ENCODE measurements at regions not wholly inside any gene's neighbourhood (a gene's known extent, or its start where the extent isn't known, plus 50 kb on each side); places are given as distances from the start of the nearest gene placed in this dataset.

DNA sequence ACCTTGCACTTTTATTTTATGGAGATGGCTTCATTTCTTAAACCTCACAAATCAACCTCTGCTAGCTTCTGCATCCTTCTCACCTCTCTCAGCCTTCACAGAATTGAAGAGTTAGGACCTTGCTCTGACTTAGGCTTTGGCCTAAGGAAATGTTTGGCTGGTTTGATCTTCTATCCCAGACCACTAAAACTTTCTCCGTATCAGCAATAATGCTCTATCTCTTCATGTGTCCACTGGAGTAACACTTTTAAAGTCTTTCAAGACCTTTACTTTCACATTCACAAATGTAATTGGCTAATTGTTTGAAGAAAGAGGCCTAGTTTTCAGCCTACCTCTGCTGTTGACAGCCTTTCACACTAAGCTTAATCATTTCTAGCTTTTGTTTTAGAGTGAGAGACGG, 212.9 kb downstream of the TTLL2 start:
- H3K4me3 ChIP-seq (ENCODE audit: low read length), result no peak overlapping the region
- no peaks in the 10 kb centered on the region for H3K36me3 ChIP-seq (ENCODE audit: insufficient read depth, low read length)
- no peak overlapping the region for H3K27ac ChIP-seq (ENCODE audit: low read depth, low read length)
- WGBS, result 89% methylated on average over 2 of the region's 2 CpGs
- H3K9me3 ChIP-seq (ENCODE audit: insufficient read depth, low read depth, low read length), result peaks cover 18% of the 10 kb centered on the region
- H3K27me3 ChIP-seq (ENCODE audit: insufficient read depth, low read length), result no peaks in the 10 kb centered on the region
- no peak overlapping the region for H3K9ac ChIP-seq (ENCODE audit: low read depth, low read length)
- no peaks in the 10 kb centered on the region for H3K4me1 ChIP-seq (ENCODE audit: insufficient read depth, low read length)

DNA sequence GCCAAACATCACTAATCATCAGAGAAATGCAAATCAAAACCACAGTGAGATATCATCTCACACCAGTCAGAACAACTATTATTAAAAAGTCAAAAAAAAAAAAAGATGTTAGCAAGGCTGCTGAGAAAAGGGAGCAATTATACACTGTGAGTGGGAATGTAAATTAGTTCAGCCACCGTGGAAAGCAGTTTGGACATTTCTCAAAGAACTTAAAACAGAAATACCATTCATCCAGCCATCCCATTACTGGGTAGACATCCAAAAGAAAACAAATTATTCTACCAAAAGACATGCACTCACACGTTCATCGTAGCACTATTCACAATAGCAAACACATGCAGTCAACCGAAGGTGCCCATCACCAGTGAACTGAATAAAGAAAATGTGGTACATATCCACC, 213.9 kb downstream of the TTLL2 start:
- Histone ChIP-seq H3K9me3 (ENCODE audit: insufficient read depth, low read depth, low read length) (peaks cover 18% of the 10 kb centered on the region), H3K4me1 (ENCODE audit: insufficient read depth, low read length) (no peaks in the 10 kb centered on the region), H3K9ac (ENCODE audit: low read depth, low read length) (no peak overlapping the region), H3K36me3 (ENCODE audit: insufficient read depth, low read length) (no peaks in the 10 kb centered on the region), H3K4me3 (ENCODE audit: low read length) (no peak overlapping the region), H3K27ac (ENCODE audit: low read depth, low read length) (no peak overlapping the region), H3K27me3 (ENCODE audit: insufficient read depth, low read length) (no peaks in the 10 kb centered on the region)
- 91% methylated on average over 3 of the region's 4 CpGs for WGBS

DNA sequence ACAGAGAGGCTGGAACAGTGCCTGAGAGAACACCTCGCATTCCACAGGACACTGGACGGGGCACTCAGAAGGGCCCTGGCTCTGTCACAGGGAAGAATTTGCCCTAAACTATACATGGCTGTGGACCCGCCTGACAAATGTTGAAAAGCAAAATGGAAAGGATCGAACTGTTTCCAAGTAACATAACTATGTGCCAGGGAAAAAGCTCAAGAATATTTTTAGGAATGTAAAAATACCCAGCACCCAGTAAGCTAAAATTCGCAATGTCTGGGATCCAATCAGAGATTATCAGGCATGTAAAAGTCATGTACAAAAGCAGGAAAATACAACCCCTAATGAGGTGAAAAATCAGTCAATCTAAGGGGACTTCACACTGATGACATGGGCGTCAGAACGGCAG, 215.9 kb downstream of the TTLL2 start:
- H3K27me3 ChIP-seq (ENCODE audit: insufficient read depth, low read length), result no peaks in the 10 kb centered on the region
- 79% methylated on average over 7 of the region's 7 CpGs for WGBS
- H3K9ac ChIP-seq (ENCODE audit: low read depth, low read length), result no peak overlapping the region
- no peak overlapping the region for H3K27ac ChIP-seq (ENCODE audit: low read depth, low read length)
- H3K36me3 ChIP-seq (ENCODE audit: insufficient read depth, low read length), result no peaks in the 10 kb centered on the region
- no peaks in the 10 kb centered on the region for H3K4me1 ChIP-seq (ENCODE audit: insufficient read depth, low read length)
- H3K9me3 ChIP-seq (ENCODE audit: insufficient read depth, low read depth, low read length), result peaks cover 13% of the 10 kb centered on the region
- no peak overlapping the region for H3K4me3 ChIP-seq (ENCODE audit: low read length)

DNA sequence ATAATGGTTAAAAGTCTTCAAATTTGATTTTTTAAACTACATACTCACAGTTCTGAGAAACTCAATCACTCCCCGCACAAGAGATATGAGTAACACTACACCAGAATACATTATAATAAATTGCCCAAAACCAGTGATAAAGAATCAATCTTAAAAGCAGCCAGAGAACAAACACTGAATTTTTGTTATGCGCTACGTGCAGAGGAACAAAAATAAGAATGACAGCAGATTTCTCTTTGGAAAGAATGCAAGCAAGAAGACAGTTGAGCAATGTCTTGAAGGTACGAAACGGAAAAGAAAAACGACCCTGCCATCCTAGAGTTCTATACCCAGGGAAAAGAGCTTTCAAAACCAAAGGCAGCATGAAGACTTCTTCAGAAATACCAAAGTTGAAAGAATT, 216.7 kb downstream of the TTLL2 start:
- WGBS, result 94% methylated on average over 6 of the region's 6 CpGs
- Histone ChIP-seq H3K4me3 (ENCODE audit: low read length) (no peak overlapping the region), H3K9ac (ENCODE audit: low read depth, low read length) (no peak overlapping the region), H3K27me3 (ENCODE audit: insufficient read depth, low read length) (no peaks in the 10 kb centered on the region), H3K36me3 (ENCODE audit: insufficient read depth, low read length) (no peaks in the 10 kb centered on the region), H3K4me1 (ENCODE audit: insufficient read depth, low read length) (no peaks in the 10 kb centered on the region), H3K9me3 (ENCODE audit: insufficient read depth, low read depth, low read length) (peaks cover 12% of the 10 kb centered on the region), H3K27ac (ENCODE audit: low read depth, low read length) (no peak overlapping the region)

DNA sequence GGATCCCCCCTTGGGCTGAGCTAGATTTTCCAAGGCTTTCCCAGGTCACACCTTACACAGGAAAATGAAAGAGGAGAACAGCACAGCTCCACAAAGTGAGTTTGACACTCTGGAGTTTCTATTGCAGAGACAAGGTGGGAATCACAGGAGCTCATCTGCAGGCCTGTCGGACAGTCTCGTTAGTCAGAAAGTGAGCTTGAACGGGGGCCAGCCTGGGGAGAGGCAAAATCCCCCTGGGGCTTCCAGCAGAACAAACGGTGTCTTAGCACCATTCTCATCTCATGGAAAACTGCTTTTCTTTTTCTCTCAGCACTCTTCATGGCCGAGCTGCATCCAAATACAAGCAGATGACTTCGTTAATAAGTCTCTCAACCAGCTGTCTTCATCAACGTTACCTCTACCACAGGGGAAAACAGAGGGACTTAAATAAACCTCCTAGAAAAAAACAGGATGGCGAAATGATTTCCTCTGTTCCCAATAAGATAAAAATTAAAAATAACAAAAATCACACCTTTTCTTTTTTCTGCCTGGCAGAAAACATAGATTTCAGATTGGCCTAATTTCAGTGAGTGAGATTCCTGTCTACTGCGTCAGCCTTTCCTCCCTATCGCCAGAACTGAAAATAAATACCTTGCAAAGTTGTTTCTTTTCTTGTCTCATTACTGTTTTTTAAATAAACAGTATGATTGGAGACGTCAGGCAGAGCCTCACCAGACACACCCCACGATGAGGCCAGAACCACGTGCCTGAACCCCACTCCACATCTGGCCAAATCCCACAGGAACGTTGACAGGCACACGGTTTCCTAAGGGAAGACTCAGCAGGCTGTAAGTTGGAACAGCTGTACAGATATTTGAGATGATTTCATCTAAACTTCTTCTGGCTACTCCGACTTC, 219.0 kb downstream of the TTLL2 start:
- Histone ChIP-seq H3K27ac (ENCODE audit: low read depth, low read length) (no peak overlapping the region), H3K27me3 (ENCODE audit: insufficient read depth, low read length) (no peaks in the 10 kb centered on the region), H3K4me1 (ENCODE audit: insufficient read depth, low read length) (no peaks in the 10 kb centered on the region), H3K4me3 (ENCODE audit: low read length) (no peak overlapping the region), H3K36me3 (ENCODE audit: insufficient read depth, low read length) (no peaks in the 10 kb centered on the region), H3K9ac (ENCODE audit: low read depth, low read length) (no peak overlapping the region), H3K9me3 (ENCODE audit: insufficient read depth, low read depth, low read length) (peaks cover 12% of the 10 kb centered on the region)
- 90% methylated on average over 15 of the region's 16 CpGs for WGBS

DNA sequence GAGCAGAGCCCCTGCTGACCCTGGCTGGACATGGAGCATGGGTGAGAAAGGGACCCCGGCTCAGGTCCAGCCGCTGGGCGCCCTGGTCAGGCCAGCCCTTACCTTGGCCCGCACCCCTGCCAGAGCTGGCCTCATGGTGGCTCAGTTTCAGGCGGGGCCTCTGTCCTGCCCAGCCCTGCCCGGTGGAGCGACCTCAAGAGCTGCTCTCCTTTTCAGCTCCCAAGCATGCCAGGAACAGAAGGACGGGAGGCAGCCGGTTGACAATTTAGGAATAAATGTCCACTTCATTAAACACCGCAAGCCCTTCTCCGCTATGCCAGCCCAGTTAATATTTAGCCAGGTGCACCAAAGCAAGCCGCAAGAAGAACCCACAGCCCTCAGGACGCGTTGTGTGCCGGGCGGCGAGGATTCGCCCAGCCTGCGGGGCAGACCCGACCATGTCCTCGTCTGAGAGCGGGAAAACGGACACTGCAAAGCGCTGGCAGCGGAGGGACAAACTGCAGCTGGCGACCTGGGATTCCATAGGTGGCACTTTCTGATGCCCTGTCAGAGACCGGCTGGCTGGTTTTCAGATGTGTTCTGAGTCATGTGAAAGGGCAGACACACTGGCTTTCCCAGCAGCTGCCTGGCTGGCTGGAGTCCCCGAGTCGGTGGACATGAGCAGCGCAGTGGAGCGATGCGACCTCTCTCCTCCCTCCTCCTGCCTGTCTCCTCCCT, 221.9 kb downstream of the TTLL2 start:
- Histone ChIP-seq H3K36me3 (ENCODE audit: insufficient read depth, low read length) (no peaks in the 10 kb centered on the region), H3K4me3 (ENCODE audit: low read length) (no peak overlapping the region), H3K27ac (ENCODE audit: low read depth, low read length) (no peak overlapping the region), H3K9ac (ENCODE audit: low read depth, low read length) (no peak overlapping the region), H3K4me1 (ENCODE audit: insufficient read depth, low read length) (no peaks in the 10 kb centered on the region), H3K27me3 (ENCODE audit: insufficient read depth, low read length) (no peaks in the 10 kb centered on the region), H3K9me3 (ENCODE audit: insufficient read depth, low read depth, low read length) (peaks cover under 1% of the 10 kb centered on the region; the same call in 1 of the 2 replicates)
- 95% methylated on average over 32 of the region's 32 CpGs for WGBS

DNA sequence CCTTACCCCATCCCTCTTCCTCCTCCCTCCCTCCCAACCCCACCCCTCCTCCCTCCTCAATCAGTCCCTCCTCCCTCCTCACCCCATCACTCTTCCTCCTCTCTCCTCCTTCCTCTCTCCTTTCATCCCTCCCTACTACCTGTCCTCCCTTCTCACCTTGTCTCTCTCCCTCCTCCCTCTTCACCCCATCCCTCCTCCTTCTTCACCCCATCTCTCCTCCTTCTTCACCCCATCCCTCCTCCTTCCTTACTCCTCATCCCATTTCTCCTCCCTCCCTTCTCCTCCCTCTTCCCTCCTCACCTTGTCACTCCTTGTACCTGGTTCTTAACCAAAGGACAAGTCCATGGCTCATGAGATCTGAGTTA, 222.4 kb downstream of the TTLL2 start:
- no peaks in the 10 kb centered on the region for H3K27me3 ChIP-seq (ENCODE audit: insufficient read depth, low read length)
- H3K27ac ChIP-seq (ENCODE audit: low read depth, low read length), result no peak overlapping the region
- H3K4me1 ChIP-seq (ENCODE audit: insufficient read depth, low read length), result no peaks in the 10 kb centered on the region
- H3K4me3 ChIP-seq (ENCODE audit: low read length), result no peak overlapping the region
- no peak overlapping the region for H3K9ac ChIP-seq (ENCODE audit: low read depth, low read length)
- H3K36me3 ChIP-seq (ENCODE audit: insufficient read depth, low read length), result no peaks in the 10 kb centered on the region
- no peaks in the 10 kb centered on the region for H3K9me3 ChIP-seq (ENCODE audit: insufficient read depth, low read depth, low read length)

DNA sequence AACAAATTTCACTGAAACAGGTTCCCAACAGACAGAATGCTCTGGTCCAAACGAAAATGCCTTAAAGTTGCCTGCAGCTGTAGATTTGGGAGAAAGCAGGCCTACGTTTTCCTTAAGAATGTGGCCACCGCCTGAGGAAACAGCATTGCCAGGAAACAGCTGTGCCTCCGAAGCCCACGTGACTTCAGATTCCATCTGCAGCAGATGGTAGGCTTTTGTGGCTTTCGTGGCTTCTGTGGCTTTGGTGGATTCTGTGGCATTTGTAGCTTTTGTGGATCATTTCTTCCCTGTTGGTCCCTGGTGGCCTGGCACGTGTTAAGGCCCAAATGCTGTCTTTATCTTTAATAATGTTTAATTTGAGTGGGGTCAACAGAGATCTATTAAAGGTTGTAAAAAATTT, 222.9 kb downstream of the TTLL2 start:
- H3K9ac ChIP-seq (ENCODE audit: low read depth, low read length), result no peak overlapping the region
- H3K4me1 ChIP-seq (ENCODE audit: insufficient read depth, low read length), result no peaks in the 10 kb centered on the region
- WGBS, result 91% methylated on average over 7 of the region's 7 CpGs
- no peaks in the 10 kb centered on the region for H3K9me3 ChIP-seq (ENCODE audit: insufficient read depth, low read depth, low read length)
- no peaks in the 10 kb centered on the region for H3K36me3 ChIP-seq (ENCODE audit: insufficient read depth, low read length)
- H3K27ac ChIP-seq (ENCODE audit: low read depth, low read length), result no peak overlapping the region
- H3K27me3 ChIP-seq (ENCODE audit: insufficient read depth, low read length), result no peaks in the 10 kb centered on the region
- H3K4me3 ChIP-seq (ENCODE audit: low read length), result no peak overlapping the region

DNA sequence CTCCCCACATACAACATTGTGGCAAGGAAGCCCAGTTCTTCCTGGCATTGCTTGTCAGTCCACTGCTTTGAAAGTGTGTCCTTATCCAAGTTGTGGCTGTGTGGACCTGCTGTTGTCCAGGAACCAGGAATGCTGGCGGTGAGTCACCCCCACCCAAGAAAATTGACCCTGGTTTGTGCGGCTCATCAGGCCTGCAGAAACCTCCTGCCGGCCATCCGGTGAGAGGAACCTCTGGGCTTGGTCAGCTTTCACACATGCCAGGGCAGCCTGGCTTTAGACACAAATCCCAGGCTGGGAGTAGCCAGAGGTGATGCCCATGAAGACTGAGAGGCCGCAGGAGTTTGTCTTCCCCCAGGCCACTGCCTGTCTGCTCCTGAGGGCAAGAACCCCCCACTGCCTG, 223.6 kb downstream of the TTLL2 start:
- 89% methylated on average over 5 of the region's 5 CpGs for WGBS

DNA sequence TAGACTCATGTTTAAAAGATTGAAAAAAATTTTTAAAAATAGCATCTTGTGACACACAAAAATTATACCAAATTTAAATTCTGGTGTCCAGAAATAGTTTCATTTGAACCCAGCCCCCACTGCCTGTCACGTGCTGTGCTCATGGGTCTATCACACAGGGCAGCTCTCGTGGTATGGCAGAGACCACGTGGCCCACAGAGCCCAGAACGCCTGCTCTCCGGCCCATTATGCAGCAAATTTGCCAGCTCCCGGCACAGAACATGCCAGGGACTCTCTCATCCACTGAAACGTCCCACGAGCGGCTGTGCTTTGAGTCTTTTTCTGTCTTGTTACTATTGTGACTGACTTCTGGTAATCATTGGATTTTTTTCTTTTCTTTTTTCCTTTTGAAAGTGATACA, 224.3 kb downstream of the TTLL2 start:
- Histone ChIP-seq H3K9me3 (ENCODE audit: insufficient read depth, low read depth, low read length) (no peaks in the 10 kb centered on the region), H3K4me1 (ENCODE audit: insufficient read depth, low read length) (no peaks in the 10 kb centered on the region)
- WGBS, result 94% methylated on average over 9 of the region's 9 CpGs

More for the DNA sequence above, 223.6 kb downstream of the TTLL2 start:
- Histone ChIP-seq H3K9me3 (ENCODE audit: insufficient read depth, low read depth, low read length) (no peaks in the 10 kb centered on the region), H3K27me3 (ENCODE audit: insufficient read depth, low read length) (no peaks in the 10 kb centered on the region), H3K9ac (ENCODE audit: low read depth, low read length) (no peak overlapping the region), H3K4me3 (ENCODE audit: low read length) (no peak overlapping the region), H3K27ac (ENCODE audit: low read depth, low read length) (no peak overlapping the region), H3K4me1 (ENCODE audit: insufficient read depth, low read length) (no peaks in the 10 kb centered on the region), H3K36me3 (ENCODE audit: insufficient read depth, low read length) (no peaks in the 10 kb centered on the region)

DNA sequence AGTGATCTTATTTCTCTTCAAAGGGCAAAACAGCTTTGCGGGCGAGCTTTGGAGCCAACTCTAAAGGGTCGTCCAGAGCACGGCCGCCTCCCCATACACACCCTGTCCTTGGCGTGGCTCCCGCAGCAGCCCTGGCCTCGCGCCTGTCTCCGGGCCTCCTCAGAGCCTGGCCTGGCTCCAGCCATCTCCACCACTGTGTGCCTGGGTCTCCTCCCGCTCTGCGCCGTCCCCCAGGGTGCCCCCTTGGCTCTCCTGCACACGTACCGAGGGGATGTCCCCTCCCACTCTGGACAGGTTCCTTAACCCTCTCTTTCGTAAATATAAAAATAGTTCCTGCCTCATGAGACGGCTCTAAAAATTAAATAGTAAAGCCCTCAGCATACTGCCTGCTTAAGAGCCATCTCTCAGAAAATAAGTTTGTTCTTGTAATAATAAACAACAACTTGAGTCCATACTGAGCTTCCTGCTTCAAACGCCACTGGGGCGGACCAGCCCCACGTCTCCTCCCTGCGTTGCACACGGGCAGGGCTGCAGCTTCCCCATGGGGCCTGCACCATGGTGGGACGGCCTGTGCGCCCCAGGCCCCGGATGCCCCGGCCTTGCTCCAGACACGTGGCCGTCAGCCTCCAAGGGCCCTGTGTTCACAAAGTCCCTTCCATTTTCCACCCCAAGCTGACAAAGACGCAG, 226.2 kb downstream of the TTLL2 start:
- H3K4me3 ChIP-seq (ENCODE audit: low read length), result no peak overlapping the region
- H3K27ac ChIP-seq (ENCODE audit: low read depth, low read length), result no peak overlapping the region
- no peak overlapping the region for H3K9ac ChIP-seq (ENCODE audit: low read depth, low read length)
- H3K36me3 ChIP-seq (ENCODE audit: insufficient read depth, low read length), result no peaks in the 10 kb centered on the region
- WGBS, result 96% methylated on average over 29 of the region's 29 CpGs
- no peaks in the 10 kb centered on the region; the same call in 1 of the 2 replicates for H3K9me3 ChIP-seq (ENCODE audit: insufficient read depth, low read depth, low read length)
- H3K4me1 ChIP-seq (ENCODE audit: insufficient read depth, low read length), result no peaks in the 10 kb centered on the region
- no peaks in the 10 kb centered on the region for H3K27me3 ChIP-seq (ENCODE audit: insufficient read depth, low read length)

More for the DNA sequence above, 224.3 kb downstream of the TTLL2 start:
- Histone ChIP-seq H3K27me3 (ENCODE audit: insufficient read depth, low read length) (no peaks in the 10 kb centered on the region), H3K27ac (ENCODE audit: low read depth, low read length) (no peak overlapping the region), H3K9ac (ENCODE audit: low read depth, low read length) (no peak overlapping the region), H3K4me3 (ENCODE audit: low read length) (no peak overlapping the region), H3K36me3 (ENCODE audit: insufficient read depth, low read length) (no peaks in the 10 kb centered on the region)
